NT2/D1 (cell line): ENCODE measurements at regions not wholly inside any gene's neighbourhood (a gene's known extent, or its start where the extent isn't known, plus 50 kb on each side); places are given as distances from the start of the nearest gene placed in this dataset.

Experiments used
- DNase-seq: peaks from one replicate; pipeline ENCODE4 v3.0.0-alpha.2; 2011; ENCODE audit warnings: low read depth, low spot score
- H3K27me3 ChIP-seq: 2 replicates; pipeline ENCODE4 v1.6.0; 2011; ENCODE audit warnings: mild to moderate bottlenecking; ENCODE audit not compliant: insufficient read length, insufficient read depth
- H3K36me3 ChIP-seq: 2 replicates; pipeline ENCODE4 v1.6.1; 2011; ENCODE audit warnings: mild to moderate bottlenecking, low read length, mixed read lengths; ENCODE audit not compliant: insufficient read depth, insufficient read length
- H3K4me1 ChIP-seq: 2 replicates; pipeline ENCODE4 v1.5.1; 2011; ENCODE audit not compliant: insufficient read depth, insufficient read length
- H3K4me3 ChIP-seq: 2 replicates; pipeline ENCODE4 v1.5.1; 2011; ENCODE audit warnings: low read depth; ENCODE audit not compliant: insufficient read length
- H3K9ac ChIP-seq: 2 replicates; pipeline ENCODE4 v1.6.0; 2011; ENCODE audit warnings: low read depth; ENCODE audit not compliant: insufficient read length
- H3K9me3 ChIP-seq: 2 replicates; pipeline ENCODE4 v1.5.1; 2011; ENCODE audit warnings: mild to moderate bottlenecking, low read length; ENCODE audit not compliant: insufficient read depth
- SUZ12 ChIP-seq: IDR thresholded peaks from 2 replicates; pipeline ENCODE4 v1.6.1; 2011; ENCODE audit not compliant: insufficient read length, insufficient read depth; ENCODE audit errors: extremely low read depth
- YY1 ChIP-seq: IDR thresholded peaks from 2 replicates; pipeline ENCODE4 v1.6.1; 2011; ENCODE audit not compliant: insufficient read length, insufficient read depth
- ZNF274 ChIP-seq: IDR thresholded peaks from 2 replicates; pipeline ENCODE4 v1.6.1; 2011; ENCODE audit warnings: mild to moderate bottlenecking, low read depth, low read length

GRCh38 chr1:17877316-17877715 is 122.2 kb downstream of the ACTL8 start:
- no peaks in the 10 kb centered on the region for H3K36me3 ChIP-seq
- TF ChIP-seq YY1: no peak
- no peak for TF ChIP-seq SUZ12
- TF ChIP-seq ZNF274: no peak
- no peak overlapping the region for H3K4me3 ChIP-seq
- H3K4me1 ChIP-seq: peaks cover 2% of the 10 kb centered on the region
- H3K9me3 ChIP-seq: no peaks in the 10 kb centered on the region
- H3K9ac ChIP-seq: no peak overlapping the region
- DNase-seq: no peak
- H3K27me3 ChIP-seq: peaks cover 7% of the 10 kb centered on the region

GRCh38 chr1:17877896-17878295 is 122.8 kb downstream of the ACTL8 start:
- Histone ChIP-seq H3K27me3 (peaks cover 5% of the 10 kb centered on the region), H3K4me3 (no peak overlapping the region), H3K36me3 (no peaks in the 10 kb centered on the region), H3K9me3 (no peaks in the 10 kb centered on the region), H3K9ac (no peak overlapping the region), H3K4me1 (peaks cover 2% of the 10 kb centered on the region)
- no peak for DNase-seq
- TF ChIP-seq SUZ12 (no peak), YY1 (no peak), ZNF274 (no peak)

GRCh38 chr1:17878837-17879236 is 123.7 kb downstream of the ACTL8 start:
- DNase-seq: no peak

GRCh38 chr1:17880449-17880848 is 125.3 kb downstream of the ACTL8 start:
- TF ChIP-seq YY1: no peak
- no peak for TF ChIP-seq ZNF274
- no peak for TF ChIP-seq SUZ12
- Histone ChIP-seq H3K36me3 (no peaks in the 10 kb centered on the region), H3K4me1 (no peaks in the 10 kb centered on the region), H3K27me3 (peaks cover 4% of the 10 kb centered on the region), H3K4me3 (no peak overlapping the region), H3K9ac (no peak overlapping the region), H3K9me3 (no peaks in the 10 kb centered on the region)
- no peak for DNase-seq

More at GRCh38 chr1:17878837-17879236, 123.7 kb downstream of the ACTL8 start:
- peaks cover 4% of the 10 kb centered on the region for H3K27me3 ChIP-seq
- H3K9ac ChIP-seq: no peak overlapping the region
- H3K9me3 ChIP-seq: no peaks in the 10 kb centered on the region
- peaks cover 2% of the 10 kb centered on the region for H3K4me1 ChIP-seq
- no peaks in the 10 kb centered on the region for H3K36me3 ChIP-seq
- no peak for TF ChIP-seq ZNF274
- no peak for TF ChIP-seq YY1
- no peak for TF ChIP-seq SUZ12
- H3K4me3 ChIP-seq: no peak overlapping the region

GRCh38 chr1:17881761-17882160 is 126.6 kb downstream of the ACTL8 start:
- Histone ChIP-seq H3K4me1 (peaks cover 3% of the 10 kb centered on the region), H3K36me3 (no peaks in the 10 kb centered on the region), H3K27me3 (peaks cover 4% of the 10 kb centered on the region), H3K9ac (no peak overlapping the region), H3K9me3 (no peaks in the 10 kb centered on the region), H3K4me3 (no peak overlapping the region)
- no peak for TF ChIP-seq YY1
- TF ChIP-seq ZNF274: no peak
- TF ChIP-seq SUZ12: no peak
- DNase-seq: no peak

GRCh38 chr1:17883136-17883535 is 128.0 kb downstream of the ACTL8 start:
- no peak for DNase-seq
- Histone ChIP-seq H3K9ac (no peak overlapping the region), H3K4me1 (peaks cover 3% of the 10 kb centered on the region), H3K36me3 (no peaks in the 10 kb centered on the region), H3K27me3 (peaks cover 4% of the 10 kb centered on the region), H3K9me3 (no peaks in the 10 kb centered on the region), H3K4me3 (no peak overlapping the region)
- TF ChIP-seq ZNF274 (no peak), SUZ12 (no peak)

GRCh38 chr1:17883662-17884395 is 128.7 kb downstream of the ACTL8 start:
- H3K9me3 ChIP-seq: no peaks in the 10 kb centered on the region

More at GRCh38 chr1:17883662-17884395, 128.7 kb downstream of the ACTL8 start:
- TF ChIP-seq ZNF274: no peak
- no peak for TF ChIP-seq YY1
- no peak for TF ChIP-seq SUZ12
- DNase-seq: no peak
- Histone ChIP-seq H3K4me1 (peaks cover 3% of the 10 kb centered on the region), H3K36me3 (no peaks in the 10 kb centered on the region), H3K9ac (no peak overlapping the region), H3K4me3 (no peak overlapping the region), H3K27me3 (peaks cover 4% of the 10 kb centered on the region)
